ENCODE measurements at regions not wholly inside any gene's neighbourhood (a gene's known extent, or its start where the extent isn't known, plus 50 kb on each side); places are given as distances from the start of the nearest gene placed in this dataset.

GRCh38 chr20:55269913-55270312, 735.4 kb downstream of the CBLN4 start:
- DNase-seq, result no peak

GRCh38 chr20:55266361-55266760, 739.0 kb downstream of the CBLN4 start:
- DNase-seq, result no peak

GRCh38 chr20:55264703-55265239, 740.5 kb downstream of the CBLN4 start:
- DNase-seq, result no peak

- DNase-seq, result no peak
These were observed 746.8 kb downstream of the CBLN4 start for GRCh38 chr20:55258559-55258958.

DNA sequence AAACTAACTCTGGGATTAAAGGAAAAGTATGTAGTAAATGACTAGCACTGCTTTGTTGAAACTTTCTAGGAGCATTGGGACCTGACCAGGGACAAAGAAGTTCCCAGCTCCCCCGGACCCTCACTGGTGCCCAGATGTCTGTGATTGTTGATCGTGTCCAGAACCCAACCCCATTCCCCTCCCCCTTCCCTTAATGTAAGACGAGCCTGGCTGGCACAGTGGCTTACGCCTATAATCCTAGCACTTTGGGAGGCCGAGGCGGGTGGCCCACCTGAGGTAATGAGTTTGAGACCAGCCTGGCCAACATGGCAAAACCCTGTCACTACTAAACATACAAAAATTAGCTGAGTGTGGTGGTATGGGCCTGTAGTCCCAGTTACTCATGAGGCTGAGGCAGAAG, 750.3 kb downstream of the CBLN4 start:
- no peak for DNase-seq

DNA sequence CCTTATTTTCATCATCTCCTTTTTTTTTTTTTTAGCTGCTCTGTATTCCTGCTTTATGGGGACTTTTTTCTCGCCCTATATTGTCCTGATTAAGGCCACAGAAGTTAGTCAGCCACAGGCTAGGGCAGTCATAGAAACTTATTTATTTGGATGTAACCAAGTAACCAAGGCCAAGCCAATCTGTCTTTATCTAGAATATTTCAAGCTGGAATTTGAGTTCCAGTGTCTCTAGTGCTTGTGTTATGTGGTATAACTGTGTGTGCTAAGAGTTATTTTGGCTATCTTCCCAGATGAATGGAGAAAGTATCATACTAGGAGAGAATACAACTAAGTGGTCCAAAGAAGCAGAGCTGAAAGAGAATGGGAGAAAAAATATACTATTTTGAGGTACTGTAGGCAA, 751.5 kb downstream of the CBLN4 start:
- DNase-seq, result no peak

GRCh38 chr20:55252521-55252920, 752.8 kb downstream of the CBLN4 start:
- no peak for DNase-seq

GRCh38 chr20:55251170-55251569, 754.1 kb downstream of the CBLN4 start:
- no peak for DNase-seq

DNA sequence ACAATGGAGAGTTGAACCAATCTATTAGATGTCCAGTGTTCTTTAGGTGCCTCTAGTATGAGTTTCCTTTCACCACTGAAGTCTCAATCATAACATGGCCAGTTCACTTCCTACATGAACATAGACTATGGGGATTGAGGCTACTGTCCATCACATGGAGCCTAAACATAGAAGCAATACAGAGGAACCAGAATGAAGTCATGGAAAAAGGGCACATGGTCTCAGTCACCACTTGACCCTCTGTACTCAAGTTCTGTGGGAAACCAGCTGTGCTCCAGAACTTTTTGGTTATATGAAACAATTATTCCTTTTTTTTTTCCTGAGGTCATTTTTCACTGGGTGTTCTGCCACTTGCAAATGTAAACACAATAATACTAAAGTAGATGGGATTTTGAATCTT, 762.5 kb downstream of the CBLN4 start:
- DNase-seq, result no peak

DNA sequence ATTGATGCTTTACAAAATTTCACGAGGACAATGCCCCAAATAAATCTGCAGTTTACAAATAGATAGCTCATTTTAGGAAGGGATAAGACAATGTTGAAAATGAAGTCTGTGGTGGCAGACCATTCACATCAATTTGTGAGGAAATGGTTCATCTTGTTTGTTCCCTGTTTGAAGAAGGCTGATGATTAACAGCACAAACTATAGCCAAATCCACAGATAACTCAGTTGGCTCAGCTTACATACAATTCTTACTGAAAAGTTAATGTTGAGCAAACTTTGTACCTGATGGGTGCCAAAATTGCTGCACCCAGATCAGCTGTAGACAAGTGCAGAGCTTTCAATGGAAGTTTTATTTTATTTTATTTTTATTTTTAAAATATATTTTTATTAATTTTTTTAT, 763.9 kb downstream of the DOK5 start:
- no peak for DNase-seq

DNA sequence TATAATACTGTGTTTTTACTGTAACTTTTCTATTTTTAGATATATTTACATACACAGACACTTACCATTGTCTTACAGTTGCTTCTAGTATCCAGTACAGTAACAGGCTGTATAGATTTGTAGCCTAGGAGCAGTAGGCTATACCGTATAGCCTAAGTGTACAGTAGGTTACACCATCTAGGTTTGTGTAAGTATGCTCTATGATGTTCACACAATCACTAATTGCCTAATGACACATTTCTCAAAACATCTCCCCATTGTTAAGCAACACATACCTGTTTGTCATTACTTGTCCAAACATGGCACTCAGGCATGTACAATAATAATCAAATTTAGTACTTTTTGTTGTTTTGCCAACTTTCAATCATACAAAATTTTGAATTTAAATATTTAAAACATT, 757.3 kb downstream of the DOK5 start:
- DNase-seq, result no peak

DNA sequence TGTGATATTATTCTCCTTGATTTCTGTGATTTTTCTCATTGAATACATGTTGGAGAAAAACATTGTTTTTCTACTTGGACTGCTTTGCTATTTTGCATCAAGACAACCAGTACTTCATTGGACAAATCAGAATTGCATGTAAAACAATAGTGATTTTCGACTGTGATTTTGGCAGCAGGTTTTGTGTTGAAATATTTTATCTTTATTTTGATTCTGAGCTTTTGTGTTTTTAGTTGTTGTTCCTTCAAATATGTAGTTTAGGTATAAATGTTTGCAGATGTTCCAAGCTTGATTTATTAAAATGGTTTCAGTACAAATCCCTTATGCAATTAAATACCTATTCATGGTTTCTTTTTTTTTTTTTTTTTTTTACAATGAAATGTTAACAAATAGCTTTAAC, 754.1 kb downstream of the DOK5 start:
- no peak for DNase-seq

- no peak for DNase-seq
These were observed 741.3 kb downstream of the DOK5 start for GRCh38 chr20:55216525-55217242.

DNA sequence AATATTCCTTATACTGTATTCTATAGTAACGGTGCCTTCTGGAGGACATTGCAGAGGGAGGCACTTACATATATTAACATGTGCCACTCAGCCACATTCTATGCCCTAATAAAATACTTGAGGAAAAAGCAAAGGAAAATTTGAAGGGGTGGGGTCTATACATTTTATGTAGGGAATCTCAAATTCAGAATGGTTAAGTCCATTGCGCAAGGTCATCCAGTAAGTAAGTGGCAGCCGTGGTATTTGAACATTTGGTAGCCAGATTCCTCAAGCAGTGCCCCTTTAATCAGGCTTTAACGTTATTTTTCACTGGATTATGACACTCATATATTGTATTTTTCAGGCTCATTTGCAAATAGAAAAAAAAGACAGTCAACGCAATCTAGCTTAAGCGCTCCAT, 738.3 kb downstream of the DOK5 start:
- DNase-seq, result no peak

- no peak for DNase-seq
These were observed 736.1 kb downstream of the DOK5 start for GRCh38 chr20:55211481-55211880.

DNA sequence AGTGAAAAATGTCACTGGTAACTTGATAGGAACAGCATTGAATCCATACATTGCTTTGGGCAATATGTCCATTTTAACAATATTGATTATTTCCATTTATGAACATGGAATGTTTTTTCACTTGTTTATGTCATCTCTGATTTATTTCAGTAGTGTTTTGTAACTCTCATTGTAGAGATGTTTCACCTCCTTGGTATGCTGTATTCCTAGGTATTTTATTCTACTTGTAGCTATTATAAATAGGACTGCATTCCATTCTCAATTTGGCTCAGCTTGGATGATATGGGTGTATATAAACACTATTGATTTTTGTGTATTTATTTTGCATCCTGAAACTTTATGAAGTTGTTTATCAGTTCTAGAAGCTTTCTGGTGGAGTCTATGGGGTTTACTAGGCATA, 730.3 kb downstream of the DOK5 start:
- no peak for DNase-seq

GRCh38 chr20:55200317-55200716, 724.9 kb downstream of the DOK5 start:
- no peak for DNase-seq

DNA sequence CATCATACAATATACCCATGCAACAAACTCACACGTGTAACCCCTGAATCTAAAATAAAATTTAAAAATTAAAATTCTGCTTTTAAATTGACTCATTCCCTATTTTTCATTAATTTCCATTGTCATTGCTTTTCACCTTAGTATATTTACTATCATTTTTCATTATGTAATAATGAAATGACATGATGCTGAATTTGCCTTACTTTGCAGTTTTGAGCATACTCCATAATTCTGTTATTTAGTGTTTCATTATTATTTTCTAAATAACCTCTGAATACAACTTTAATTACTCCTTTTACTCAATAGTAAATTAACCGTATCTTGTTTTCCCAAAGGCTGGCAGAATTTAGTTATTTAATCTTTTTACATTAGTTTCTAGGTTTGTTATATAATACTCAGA, 719.6 kb downstream of the DOK5 start:
- no peak for DNase-seq

- DNase-seq, result no peak
These were observed 710.8 kb downstream of the DOK5 start for GRCh38 chr20:55186228-55186627.

DNA sequence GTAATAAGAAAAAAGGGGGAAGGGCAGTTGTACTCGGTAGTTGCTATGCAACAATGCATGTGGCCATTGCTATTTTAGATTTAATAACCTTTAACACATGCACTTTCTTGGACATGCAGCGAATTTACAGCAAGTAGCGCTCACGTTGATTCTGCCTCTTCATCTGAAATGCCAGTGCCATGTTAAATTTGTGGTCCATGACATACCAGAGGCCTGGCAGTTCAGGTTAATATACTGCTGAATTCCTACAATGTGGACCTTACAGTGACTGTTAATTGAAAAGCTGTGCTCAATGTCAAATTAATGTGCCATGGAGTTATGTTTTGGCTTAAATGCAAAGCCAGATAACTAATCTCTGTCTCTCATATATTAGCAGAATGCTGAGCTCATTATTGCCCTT, 699.7 kb downstream of the DOK5 start:
- no peak for DNase-seq

- DNase-seq, result no peak
These were observed 699.2 kb downstream of the DOK5 start for GRCh38 chr20:55174635-55175034.

DNA sequence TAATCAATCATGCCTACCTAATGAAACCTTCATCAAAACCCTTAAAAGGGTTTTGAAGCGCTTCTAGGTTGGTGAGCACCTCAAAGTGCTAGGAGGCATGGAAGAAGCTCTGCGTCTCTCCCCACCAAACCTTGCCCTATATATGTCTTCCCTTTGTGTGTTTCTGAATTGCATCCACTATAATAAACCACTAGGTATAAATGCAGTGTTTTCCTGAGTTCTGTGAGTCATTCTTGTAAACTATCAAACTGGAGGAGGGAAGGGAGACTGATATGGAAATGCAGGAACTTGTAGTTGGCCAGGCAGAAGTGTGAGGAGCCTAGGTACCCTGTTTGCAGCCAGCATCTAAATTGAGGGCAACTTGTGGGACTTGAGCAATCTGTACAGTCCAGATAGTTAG, 698.8 kb downstream of the DOK5 start:
- DNase-seq, result no peak

- no peak for DNase-seq
These were observed 698.2 kb downstream of the DOK5 start for GRCh38 chr20:55173601-55174000.

Measured in anterior cingulate cortex (tissue), 58 donors.